ENCODE measurements at regions not wholly inside any gene's neighbourhood (a gene's known extent, or its start where the extent isn't known, plus 50 kb on each side); places are given as distances from the start of the nearest gene placed in this dataset.

DNA sequence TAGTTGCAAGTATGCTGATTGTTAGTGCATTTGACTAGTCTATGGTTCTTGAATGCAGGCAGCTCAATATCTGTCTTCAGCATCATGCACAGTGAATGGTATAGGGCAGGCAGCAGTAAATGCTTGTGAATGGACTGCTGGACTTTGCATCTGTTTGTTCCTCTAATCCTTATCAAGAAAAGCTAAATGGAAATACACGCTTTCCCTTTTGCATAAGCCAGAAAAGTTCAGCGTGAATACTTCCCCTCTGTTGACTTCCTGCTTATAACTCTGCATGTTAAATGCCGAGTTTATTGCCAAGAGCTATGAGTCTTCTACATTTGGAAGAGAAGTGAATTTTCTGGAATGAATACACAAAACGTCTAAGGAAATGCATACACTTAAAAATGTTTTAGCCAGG, 127.9 kb upstream of the CPHXL start:
- TF ChIP-seq, protein P1, sequence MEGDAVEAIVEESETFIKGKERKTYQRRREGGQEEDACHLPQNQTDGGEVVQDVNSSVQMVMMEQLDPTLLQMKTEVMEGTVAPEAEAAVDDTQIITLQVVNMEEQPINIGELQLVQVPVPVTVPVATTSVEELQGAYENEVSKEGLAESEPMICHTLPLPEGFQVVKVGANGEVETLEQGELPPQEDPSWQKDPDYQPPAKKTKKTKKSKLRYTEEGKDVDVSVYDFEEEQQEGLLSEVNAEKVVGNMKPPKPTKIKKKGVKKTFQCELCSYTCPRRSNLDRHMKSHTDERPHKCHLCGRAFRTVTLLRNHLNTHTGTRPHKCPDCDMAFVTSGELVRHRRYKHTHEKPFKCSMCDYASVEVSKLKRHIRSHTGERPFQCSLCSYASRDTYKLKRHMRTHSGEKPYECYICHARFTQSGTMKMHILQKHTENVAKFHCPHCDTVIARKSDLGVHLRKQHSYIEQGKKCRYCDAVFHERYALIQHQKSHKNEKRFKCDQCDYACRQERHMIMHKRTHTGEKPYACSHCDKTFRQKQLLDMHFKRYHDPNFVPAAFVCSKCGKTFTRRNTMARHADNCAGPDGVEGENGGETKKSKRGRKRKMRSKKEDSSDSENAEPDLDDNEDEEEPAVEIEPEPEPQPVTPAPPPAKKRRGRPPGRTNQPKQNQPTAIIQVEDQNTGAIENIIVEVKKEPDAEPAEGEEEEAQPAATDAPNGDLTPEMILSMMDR (IDR thresholded peaks at IDR 0.05; ENCODE audit: poor library complexity), result no peak
- TF ChIP-seq EZH2 (IDR thresholded peaks at IDR 0.05; ENCODE audit: borderline replicate concordance), result no peak

Measured in hepatocyte (in vitro differentiated cells).